ENCODE measurements at regions not wholly inside any gene's neighbourhood (a gene's known extent, or its start where the extent isn't known, plus 50 kb on each side); places are given as distances from the start of the nearest gene placed in this dataset.

DNA sequence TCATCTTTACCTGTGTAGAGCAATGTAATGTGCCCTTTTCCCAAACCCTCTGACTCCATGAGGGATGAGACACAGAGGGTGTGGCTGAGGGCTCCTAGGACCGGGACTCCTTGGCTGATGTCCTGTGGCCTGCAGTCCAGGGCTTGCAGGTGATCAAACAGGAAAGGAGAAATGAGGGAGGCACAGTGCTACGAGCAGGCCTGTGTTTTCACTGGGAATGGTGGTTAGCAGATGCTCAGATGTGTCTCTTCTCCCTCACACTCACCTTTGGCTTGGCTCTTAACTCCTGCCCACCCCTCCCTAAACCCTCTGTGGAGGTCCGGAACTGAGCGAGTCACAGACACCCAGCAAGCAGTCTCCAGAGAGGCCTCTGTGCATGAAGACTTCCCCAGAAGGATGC is 254.4 kb downstream of the DAD1 start:
- TF ChIP-seq, protein P1, sequence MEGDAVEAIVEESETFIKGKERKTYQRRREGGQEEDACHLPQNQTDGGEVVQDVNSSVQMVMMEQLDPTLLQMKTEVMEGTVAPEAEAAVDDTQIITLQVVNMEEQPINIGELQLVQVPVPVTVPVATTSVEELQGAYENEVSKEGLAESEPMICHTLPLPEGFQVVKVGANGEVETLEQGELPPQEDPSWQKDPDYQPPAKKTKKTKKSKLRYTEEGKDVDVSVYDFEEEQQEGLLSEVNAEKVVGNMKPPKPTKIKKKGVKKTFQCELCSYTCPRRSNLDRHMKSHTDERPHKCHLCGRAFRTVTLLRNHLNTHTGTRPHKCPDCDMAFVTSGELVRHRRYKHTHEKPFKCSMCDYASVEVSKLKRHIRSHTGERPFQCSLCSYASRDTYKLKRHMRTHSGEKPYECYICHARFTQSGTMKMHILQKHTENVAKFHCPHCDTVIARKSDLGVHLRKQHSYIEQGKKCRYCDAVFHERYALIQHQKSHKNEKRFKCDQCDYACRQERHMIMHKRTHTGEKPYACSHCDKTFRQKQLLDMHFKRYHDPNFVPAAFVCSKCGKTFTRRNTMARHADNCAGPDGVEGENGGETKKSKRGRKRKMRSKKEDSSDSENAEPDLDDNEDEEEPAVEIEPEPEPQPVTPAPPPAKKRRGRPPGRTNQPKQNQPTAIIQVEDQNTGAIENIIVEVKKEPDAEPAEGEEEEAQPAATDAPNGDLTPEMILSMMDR (conservative IDR thresholded peaks at IDR 0.05; ENCODE audit: control insufficient read depth, insufficient read depth, low read depth, low read length): no peak
- no peak overlapping the region for H3K4me3 ChIP-seq (ENCODE audit: control insufficient read depth, low read depth, low read length)
- no peak for DNase-seq (ENCODE audit: low read depth)

DNA sequence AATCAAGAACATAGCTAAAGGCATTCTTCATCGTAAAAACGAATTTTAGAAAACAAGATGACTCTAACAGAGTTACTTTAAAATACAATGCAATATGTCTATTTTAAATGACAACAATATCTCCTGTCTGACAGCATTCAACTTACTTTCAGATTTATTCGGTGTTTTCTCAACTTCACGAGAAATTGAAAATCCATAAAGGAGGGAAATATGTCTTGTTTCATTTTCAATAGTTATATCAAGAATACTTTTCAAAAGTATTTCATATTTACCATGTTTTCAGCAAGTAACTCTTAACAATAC is 254.8 kb downstream of the DAD1 start:
- TF ChIP-seq, protein P1 (conservative IDR thresholded peaks at IDR 0.05; ENCODE audit: control insufficient read depth, insufficient read depth, low read depth, low read length): no peak
- DNase-seq (ENCODE audit: low read depth): no peak
- H3K4me3 ChIP-seq (ENCODE audit: control insufficient read depth, low read depth, low read length): no peak overlapping the region

DNA sequence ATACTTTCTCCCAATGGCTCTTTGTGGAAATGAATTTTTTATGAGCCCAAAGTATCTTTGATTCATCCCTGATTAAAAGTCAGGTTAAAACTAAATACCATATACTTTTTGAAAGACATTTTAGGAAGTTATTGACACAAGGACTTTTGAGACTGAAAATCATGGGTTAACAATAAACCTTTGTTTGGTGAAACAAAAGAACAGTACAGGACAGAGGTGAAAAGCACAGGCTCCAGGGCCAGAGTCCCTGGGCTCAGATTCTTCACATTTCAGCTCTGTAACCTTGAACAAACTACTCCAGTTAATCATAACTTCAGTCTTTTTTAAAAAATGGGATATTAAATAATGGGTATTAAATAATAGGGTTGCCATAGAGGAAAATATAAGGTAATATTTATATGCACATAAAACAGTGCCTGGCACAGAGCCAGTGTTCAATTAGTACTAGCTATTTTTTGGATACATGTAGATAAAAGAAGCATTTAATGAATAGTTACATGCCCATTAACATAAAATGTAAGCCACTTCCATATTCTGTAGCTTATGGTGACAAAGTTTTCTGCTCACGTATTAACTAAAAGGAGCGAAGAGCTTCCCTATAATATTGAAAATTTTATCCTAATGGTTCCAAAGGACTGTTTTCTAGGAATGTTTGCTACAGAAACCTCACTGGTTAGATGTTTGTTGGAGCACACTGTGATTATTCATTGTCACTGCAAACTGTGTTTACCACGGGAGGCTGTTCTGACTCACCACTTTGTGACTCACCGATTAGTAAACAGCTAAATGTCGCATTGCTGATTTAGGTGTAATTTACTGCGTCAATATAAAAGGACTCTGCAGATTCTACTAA is 255.4 kb downstream of the DAD1 start:
- no peak overlapping the region for H3K4me3 ChIP-seq (ENCODE audit: control insufficient read depth, low read depth, low read length)
- TF ChIP-seq, protein P1 (conservative IDR thresholded peaks at IDR 0.05; ENCODE audit: control insufficient read depth, insufficient read depth, low read depth, low read length): no peak
- DNase-seq (ENCODE audit: low read depth): peak; percentile 89

DNA sequence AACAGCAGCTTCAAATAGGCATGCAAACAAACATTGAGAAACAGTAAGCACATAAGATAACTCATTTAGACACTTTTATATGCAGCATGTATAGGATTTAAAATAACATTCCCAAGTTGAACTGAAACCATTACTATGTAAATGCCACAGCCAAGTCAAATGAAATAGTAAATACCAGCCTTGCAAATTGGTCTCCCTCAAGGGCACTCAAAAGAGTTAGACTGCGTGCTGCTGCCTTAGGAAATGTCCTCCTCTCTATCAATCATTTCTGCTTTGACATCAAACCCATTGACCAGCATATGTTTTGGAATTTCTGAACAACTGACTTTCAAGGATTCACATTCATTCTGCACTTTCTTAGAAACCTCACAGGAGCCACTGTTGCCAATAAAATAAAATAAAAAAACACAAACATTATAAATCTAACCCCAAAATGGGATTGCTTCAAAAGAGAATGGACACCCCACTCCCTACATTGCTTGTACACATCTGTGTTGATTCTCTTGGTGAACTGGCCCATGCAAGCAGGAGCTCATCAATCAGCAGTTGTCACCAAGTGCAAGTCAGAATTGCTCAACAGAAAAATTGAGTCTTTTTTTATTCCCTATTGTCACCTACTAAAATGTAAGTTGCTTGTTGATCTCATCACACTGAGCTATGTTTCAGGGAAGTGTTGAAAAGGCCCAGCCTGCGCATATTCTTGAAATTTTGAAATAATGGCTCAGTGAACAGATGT is 256.2 kb downstream of the DAD1 start:
- H3K4me3 ChIP-seq (ENCODE audit: control insufficient read depth, low read depth, low read length): no peak overlapping the region
- TF ChIP-seq, protein P1 (conservative IDR thresholded peaks at IDR 0.05; ENCODE audit: control insufficient read depth, insufficient read depth, low read depth, low read length): no peak
- DNase-seq (ENCODE audit: low read depth): peak; percentile 62

DNA sequence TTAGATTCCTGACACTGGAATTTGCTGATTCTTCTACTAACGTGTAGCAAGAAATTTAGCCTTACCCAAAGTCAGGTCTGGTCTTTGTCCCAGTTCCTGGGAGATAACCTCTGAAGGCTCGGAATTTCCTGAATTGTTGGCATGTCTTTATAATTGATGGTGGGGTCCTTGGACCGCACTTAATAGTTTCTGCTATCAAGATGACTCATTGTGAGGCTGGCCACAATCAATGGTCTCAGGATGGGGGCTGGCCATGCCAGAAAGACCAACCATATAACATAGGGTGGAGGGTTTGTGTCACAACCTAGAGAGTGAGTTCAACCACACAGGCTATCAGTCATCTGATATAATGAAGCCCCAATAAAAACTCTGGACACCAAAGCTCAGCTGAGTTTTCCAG is 259.7 kb downstream of the DAD1 start:
- H3K4me3 ChIP-seq (ENCODE audit: control insufficient read depth, low read depth, low read length): no peak overlapping the region
- TF ChIP-seq, protein P1 (conservative IDR thresholded peaks at IDR 0.05; ENCODE audit: control insufficient read depth, insufficient read depth, low read depth, low read length): no peak
- no peak for DNase-seq (ENCODE audit: low read depth)

DNA sequence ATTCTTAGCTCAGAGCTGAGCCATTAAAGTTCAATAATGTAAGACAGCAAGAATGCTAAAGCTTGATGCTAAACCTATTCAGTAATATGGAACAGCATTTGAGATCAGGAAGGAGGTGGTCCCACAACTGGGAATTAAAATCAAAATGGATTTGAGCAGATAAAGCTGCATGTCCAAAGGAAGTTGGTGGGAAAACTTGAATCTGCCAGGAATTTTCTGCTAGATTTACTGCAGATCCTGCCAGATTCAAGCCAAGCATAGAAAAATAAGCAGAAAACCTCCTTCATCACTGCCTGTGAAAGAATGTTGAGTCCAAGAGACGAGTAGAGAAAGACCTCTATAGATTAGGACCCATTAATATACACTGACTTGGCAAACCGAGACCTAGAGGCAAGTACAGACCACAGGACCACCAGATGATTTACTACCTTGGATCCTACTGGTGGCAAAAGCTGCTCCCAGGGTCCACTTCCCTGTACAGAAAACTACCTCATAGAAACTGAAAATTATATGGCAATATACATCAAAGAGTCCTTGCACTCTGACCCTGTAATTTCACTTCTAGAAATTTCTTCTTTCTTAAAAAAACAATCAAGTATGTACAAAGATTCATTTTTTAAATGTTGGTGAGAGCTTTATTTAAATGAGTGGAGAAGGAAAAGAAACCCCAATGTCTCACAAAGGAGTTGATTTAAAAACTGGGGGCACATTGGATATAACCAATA is 263.2 kb downstream of the DAD1 start:
- no peak overlapping the region for H3K4me3 ChIP-seq (ENCODE audit: control insufficient read depth, low read depth, low read length)
- no peak for DNase-seq (ENCODE audit: low read depth)
- TF ChIP-seq, protein P1 (conservative IDR thresholded peaks at IDR 0.05; ENCODE audit: control insufficient read depth, insufficient read depth, low read depth, low read length): no peak
